ENCODE measurements at regions not wholly inside any gene's neighbourhood (a gene's known extent, or its start where the extent isn't known, plus 50 kb on each side); places are given as distances from the start of the nearest gene placed in this dataset.

DNA sequence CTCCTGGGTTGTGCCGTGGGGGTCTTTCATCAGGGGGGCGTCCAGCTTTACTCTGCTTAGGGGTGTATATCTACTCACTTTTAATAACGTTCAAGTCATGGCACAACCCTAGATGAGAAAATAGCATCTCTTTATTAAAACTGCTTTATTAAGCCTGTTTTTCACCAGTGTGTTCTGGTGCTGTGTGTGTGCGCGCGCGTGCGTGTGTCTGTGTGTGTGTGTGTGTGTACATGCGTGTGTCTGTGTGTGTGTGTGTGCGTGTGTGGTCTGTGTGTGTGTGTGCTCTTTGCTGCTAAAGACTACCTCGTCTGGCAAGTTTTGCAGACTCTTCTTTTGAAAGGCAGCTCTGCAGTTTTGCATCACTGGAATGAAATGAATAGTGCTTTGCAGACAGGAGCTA, 390.9 kb upstream of the MKI67 start:
- Histone ChIP-seq H3K9me3 (ENCODE audit: control insufficient read depth in 1 of 2, insufficient read depth in 1 of 2, low read depth in 1 of 2, low read length in 2 of 2) (no peaks in the 10 kb centered on the region), H3K27ac (ENCODE audit: low read depth, low read length) (no peak overlapping the region), H3K4me3 (replicated peaks in 1 of 2; ENCODE audit: low read depth in 1 of 2, low read length in 2 of 2) (no peak overlapping the region), H2AFZ (ENCODE audit: low read depth, low read length, poor library complexity, severe bottlenecking) (no peak overlapping the region), H3K27me3 (ENCODE audit: insufficient read depth, low read length) (peaks cover 59% of the 10 kb centered on the region), H3K4me1 (ENCODE audit: control insufficient read depth in 1 of 2, insufficient read depth in 2 of 2, low read length in 2 of 2) (no peaks in the 10 kb centered on the region), H3K79me2 (ENCODE audit: insufficient read depth, low read length) (no peaks in the 10 kb centered on the region), H3K4me2 (ENCODE audit: low read length) (no peak overlapping the region), H3K36me3 (ENCODE audit: control insufficient read depth in 1 of 2, insufficient read depth in 2 of 2, low read length in 2 of 2) (no peaks in the 10 kb centered on the region), H3K9me2 (ENCODE audit: insufficient read depth) (no peaks in the 10 kb centered on the region), H3K9ac (ENCODE audit: low read length) (no peak overlapping the region), H4K20me1 (ENCODE audit: insufficient read depth) (no peaks in the 10 kb centered on the region)
- BruUV-seq (replicated peaks) = no TSS peak
- TF ChIP-seq CEBPB (IDR thresholded peaks at IDR 0.05; ENCODE audit: low read depth) (no peak), TCF7L2 (IDR thresholded peaks at IDR 0.05; ENCODE audit: borderline replicate concordance, extremely low read depth, insufficient read depth, insufficient read length) (no peak), ELF1 (IDR thresholded peaks at IDR 0.05; ENCODE audit: borderline replicate concordance, low read depth) (no peak), YY1 (IDR thresholded peaks at IDR 0.05; ENCODE audit: extremely low read depth, insufficient replicate concordance, low read depth, low read length) (no peak), POLR2AphosphoS5 (IDR thresholded peaks at IDR 0.05; ENCODE audit: low read depth, low read length) (no peak), POLR2A (IDR thresholded peaks at IDR 0.05; ENCODE audit: borderline replicate concordance, extremely low read depth, insufficient read depth, insufficient read length) (no peak), EZH2 (IDR thresholded peaks at IDR 0.05) (no peak)
- RAD21 ChIA-PET (ENCODE audit: low non-redundant PET in 1 of 2, low total read pairs in 2 of 2, uncharacterized antibody in 2 of 2, unreplicated experiment in 2 of 2) = no interaction called here
- POLR2A ChIA-PET = no interaction called here
- DNase-seq (ENCODE audit: low read depth, low spot score) = no peak
- CTCF ChIA-PET = no interaction called here
- intact Hi-C loops (cut with micrococcal nuclease) = no loop called here
- no peak for ATAC-seq

DNA sequence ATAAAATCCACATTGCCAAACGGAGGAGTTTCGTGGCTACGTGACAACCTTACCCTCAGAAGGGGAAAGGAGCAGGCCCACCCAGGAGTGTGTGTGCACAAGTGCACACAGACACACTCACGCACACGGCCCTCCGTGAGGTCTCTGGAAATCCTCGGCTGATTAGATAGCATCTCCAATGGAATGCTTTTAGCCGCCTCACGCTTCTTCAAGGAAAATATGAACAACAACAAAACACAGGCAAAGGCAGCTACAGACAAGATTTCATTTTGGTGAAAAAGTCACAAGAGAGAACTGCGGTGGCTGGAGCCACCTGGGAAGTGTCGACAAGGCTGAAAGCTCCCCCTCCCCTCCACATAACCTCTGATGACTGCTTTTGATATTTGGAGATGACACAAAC, 391.8 kb upstream of the MKI67 start:
- ATAC-seq (no peak), DNase-seq (ENCODE audit: low read depth, low spot score) (no peak)
- CTCF ChIA-PET = no interaction called here
- no peaks in the 10 kb centered on the region for H3K9me3 ChIP-seq (ENCODE audit: control insufficient read depth in 1 of 2, insufficient read depth in 1 of 2, low read depth in 1 of 2, low read length in 2 of 2)
- H3K4me1 ChIP-seq (ENCODE audit: control insufficient read depth in 1 of 2, insufficient read depth in 2 of 2, low read length in 2 of 2) = no peaks in the 10 kb centered on the region
- H3K9ac ChIP-seq (ENCODE audit: low read length) = no peak overlapping the region
- H3K27ac ChIP-seq (ENCODE audit: low read depth, low read length) = no peak overlapping the region
- BruUV-seq (replicated peaks) = no TSS peak
- no peaks in the 10 kb centered on the region for H4K20me1 ChIP-seq (ENCODE audit: insufficient read depth)
- RAD21 ChIA-PET (ENCODE audit: low non-redundant PET in 1 of 2, low total read pairs in 2 of 2, uncharacterized antibody in 2 of 2, unreplicated experiment in 2 of 2) = no interaction called here
- no peak overlapping the region for H3K4me3 ChIP-seq (replicated peaks in 1 of 2; ENCODE audit: low read depth in 1 of 2, low read length in 2 of 2)
- peaks cover 66% of the 10 kb centered on the region for H3K27me3 ChIP-seq (ENCODE audit: insufficient read depth, low read length)
- H3K4me2 ChIP-seq (ENCODE audit: low read length) = no peak overlapping the region
- H3K9me2 ChIP-seq (ENCODE audit: insufficient read depth) = no peaks in the 10 kb centered on the region
- no peak overlapping the region for H2AFZ ChIP-seq (ENCODE audit: low read depth, low read length, poor library complexity, severe bottlenecking)
- POLR2A ChIA-PET = no interaction called here
- H3K79me2 ChIP-seq (ENCODE audit: insufficient read depth, low read length) = no peaks in the 10 kb centered on the region
- intact Hi-C loops (cut with micrococcal nuclease) = no loop called here
- no peaks in the 10 kb centered on the region for H3K36me3 ChIP-seq (ENCODE audit: control insufficient read depth in 1 of 2, insufficient read depth in 2 of 2, low read length in 2 of 2)
- TF ChIP-seq POLR2A (IDR thresholded peaks at IDR 0.05; ENCODE audit: borderline replicate concordance, extremely low read depth, insufficient read depth, insufficient read length) (no peak), RAD21 (IDR thresholded peaks at IDR 0.05; ENCODE audit: low read depth) (no peak), EGR1 (IDR thresholded peaks at IDR 0.05; ENCODE audit: low read depth) (no peak), ELF1 (IDR thresholded peaks at IDR 0.05; ENCODE audit: borderline replicate concordance, low read depth) (no peak), ZNF274 (IDR thresholded peaks at IDR 0.05; ENCODE audit: low read depth, low read length) (no peak), SIN3A (IDR thresholded peaks at IDR 0.05; ENCODE audit: low read depth) (no peak), JUND (IDR thresholded peaks at IDR 0.05) (no peak), EZH2 (IDR thresholded peaks at IDR 0.05) (no peak), CBX3 (IDR thresholded peaks at IDR 0.05; ENCODE audit: low read depth) (no peak), ZFX (IDR thresholded peaks at IDR 0.05) (no peak)
- TF ChIP-seq, protein P1, sequence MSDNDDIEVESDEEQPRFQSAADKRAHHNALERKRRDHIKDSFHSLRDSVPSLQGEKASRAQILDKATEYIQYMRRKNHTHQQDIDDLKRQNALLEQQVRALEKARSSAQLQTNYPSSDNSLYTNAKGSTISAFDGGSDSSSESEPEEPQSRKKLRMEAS (IDR thresholded peaks at IDR 0.05) = no peak
- TF ChIP-seq, protein P2, sequence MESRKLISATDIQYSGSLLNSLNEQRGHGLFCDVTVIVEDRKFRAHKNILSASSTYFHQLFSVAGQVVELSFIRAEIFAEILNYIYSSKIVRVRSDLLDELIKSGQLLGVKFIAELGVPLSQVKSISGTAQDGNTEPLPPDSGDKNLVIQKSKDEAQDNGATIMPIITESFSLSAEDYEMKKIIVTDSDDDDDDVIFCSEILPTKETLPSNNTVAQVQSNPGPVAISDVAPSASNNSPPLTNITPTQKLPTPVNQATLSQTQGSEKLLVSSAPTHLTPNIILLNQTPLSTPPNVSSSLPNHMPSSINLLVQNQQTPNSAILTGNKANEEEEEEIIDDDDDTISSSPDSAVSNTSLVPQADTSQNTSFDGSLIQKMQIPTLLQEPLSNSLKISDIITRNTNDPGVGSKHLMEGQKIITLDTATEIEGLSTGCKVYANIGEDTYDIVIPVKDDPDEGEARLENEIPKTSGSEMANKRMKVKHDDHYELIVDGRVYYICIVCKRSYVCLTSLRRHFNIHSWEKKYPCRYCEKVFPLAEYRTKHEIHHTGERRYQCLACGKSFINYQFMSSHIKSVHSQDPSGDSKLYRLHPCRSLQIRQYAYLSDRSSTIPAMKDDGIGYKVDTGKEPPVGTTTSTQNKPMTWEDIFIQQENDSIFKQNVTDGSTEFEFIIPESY (IDR thresholded peaks at IDR 0.05; ENCODE audit: extremely low read depth, insufficient replicate concordance, low read length) = no peak
- TF ChIP-seq, protein P3, sequence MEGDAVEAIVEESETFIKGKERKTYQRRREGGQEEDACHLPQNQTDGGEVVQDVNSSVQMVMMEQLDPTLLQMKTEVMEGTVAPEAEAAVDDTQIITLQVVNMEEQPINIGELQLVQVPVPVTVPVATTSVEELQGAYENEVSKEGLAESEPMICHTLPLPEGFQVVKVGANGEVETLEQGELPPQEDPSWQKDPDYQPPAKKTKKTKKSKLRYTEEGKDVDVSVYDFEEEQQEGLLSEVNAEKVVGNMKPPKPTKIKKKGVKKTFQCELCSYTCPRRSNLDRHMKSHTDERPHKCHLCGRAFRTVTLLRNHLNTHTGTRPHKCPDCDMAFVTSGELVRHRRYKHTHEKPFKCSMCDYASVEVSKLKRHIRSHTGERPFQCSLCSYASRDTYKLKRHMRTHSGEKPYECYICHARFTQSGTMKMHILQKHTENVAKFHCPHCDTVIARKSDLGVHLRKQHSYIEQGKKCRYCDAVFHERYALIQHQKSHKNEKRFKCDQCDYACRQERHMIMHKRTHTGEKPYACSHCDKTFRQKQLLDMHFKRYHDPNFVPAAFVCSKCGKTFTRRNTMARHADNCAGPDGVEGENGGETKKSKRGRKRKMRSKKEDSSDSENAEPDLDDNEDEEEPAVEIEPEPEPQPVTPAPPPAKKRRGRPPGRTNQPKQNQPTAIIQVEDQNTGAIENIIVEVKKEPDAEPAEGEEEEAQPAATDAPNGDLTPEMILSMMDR (IDR thresholded peaks at IDR 0.05 in 2 of 3, conservative IDR thresholded peaks at IDR 0.05 in 1 of 3; ENCODE audit: borderline replicate concordance in 1 of 3, insufficient read depth in 1 of 3, low read depth in 2 of 3, low read length in 2 of 3) = no peak
